Neural progenitor cell (in vitro differentiated cells): ENCODE measurements at regions not wholly inside any gene's neighbourhood (a gene's known extent, or its start where the extent isn't known, plus 50 kb on each side); places are given as distances from the start of the nearest gene placed in this dataset.

Source experiments
- DNase-seq: peaks from one replicate; pipeline ENCODE4 v3.0.0-alpha.2; 2016; ENCODE audit warnings: low spot score
- H2AFZ ChIP-seq: fragments of 200-600 bp; sonication (generic); replicated peaks from 2 replicates; pipeline ENCODE4 v1.6.1; 2016; ENCODE audit warnings: antibody characterized with exemption
- H3F3A ChIP-seq: fragments of 200-600 bp; sonication (generic); 2 replicates; pipeline ENCODE4 v1.6.1; 2016; ENCODE audit warnings: antibody characterized with exemption, low read depth
- H3K27ac ChIP-seq: fragments of 200-600 bp; sonication (generic); 2 replicates; pipeline ENCODE4 v1.5.1; 2016; ENCODE audit warnings: mild to moderate bottlenecking
- H3K27me3 ChIP-seq: fragments of 200-600 bp; sonication (generic); 2 replicates; pipeline ENCODE4 v1.6.1; 2016; ENCODE audit warnings: mild to moderate bottlenecking, moderate library complexity
- H3K36me3 ChIP-seq: fragments of 200-600 bp; sonication (generic); 2 replicates; pipeline ENCODE4 v1.5.1; 2016
- H3K4me1 ChIP-seq: fragments of 200-600 bp; sonication (generic); 2 replicates; pipeline ENCODE4 v1.6.1; 2016; ENCODE audit warnings: mixed run types
- H3K4me2 ChIP-seq: fragments of 200-600 bp; sonication (generic); 2 replicates; pipeline ENCODE4 v1.6.1; 2016
- H3K4me3 ChIP-seq: fragments of 200-600 bp; sonication (generic); 2 replicates; pipeline ENCODE4 v1.5.1; 2016
- H3K79me2 ChIP-seq: fragments of 200-600 bp; sonication (generic); 2 replicates; pipeline ENCODE4 v1.6.1; 2016; ENCODE audit warnings: low read depth
- H3K9ac ChIP-seq: fragments of 200-600 bp; sonication (generic); 2 replicates; pipeline ENCODE4 v1.6.1; 2016
- H3K9me3 ChIP-seq: fragments of 200-600 bp; sonication (generic); 2 replicates; pipeline ENCODE4 v1.5.1; 2016; ENCODE audit warnings: low read depth
- H4K20me1 ChIP-seq: fragments of 200-600 bp; sonication (generic); 2 replicates; pipeline ENCODE4 v1.6.1; 2016; ENCODE audit warnings: low read depth
- H3K27ac Mint-ChIP-seq: 3 replicates; pipeline ENCODE4 v1.8.0; 2021; ENCODE audit warnings: mixed read lengths
- H3K27me3 Mint-ChIP-seq: 2 replicates; pipeline ENCODE4 v1.8.0; 2022; ENCODE audit warnings: low read depth, mild to moderate bottlenecking, inconsistent platforms, moderate library complexity, mixed read lengths; ENCODE audit not compliant: insufficient read depth
- H3K36me3 Mint-ChIP-seq: 3 replicates; pipeline ENCODE4 v1.8.0; 2021; ENCODE audit warnings: mixed read lengths
- H3K4me1 Mint-ChIP-seq: 3 replicates; pipeline ENCODE4 v1.8.0; 2021; ENCODE audit warnings: mixed read lengths
- H3K4me3 Mint-ChIP-seq: 3 replicates; pipeline ENCODE4 v1.8.0; 2021; ENCODE audit warnings: mild to moderate bottlenecking, moderate library complexity, mixed read lengths
- H3K9me3 Mint-ChIP-seq: 3 replicates; pipeline ENCODE4 v1.8.0; 2020; ENCODE audit warnings: mixed read lengths
- EZH2 ChIP-seq: fragments of 200-600 bp; sonication (generic); IDR thresholded peaks from 2 replicates; pipeline ENCODE4 v1.6.1; 2017; ENCODE audit warnings: antibody characterized with exemption, mild to moderate bottlenecking, moderate library complexity
- EZH2phosphoT487 ChIP-seq: fragments of 200-600 bp; sonication (generic); IDR thresholded peaks from 2 replicates; pipeline ENCODE4 v1.6.1; 2017; ENCODE audit warnings: antibody characterized with exemption
- TF ChIP-seq, protein P1 (sequence below): fragments of 200-600 bp; sonication (generic); IDR thresholded peaks from 2 replicates; pipeline ENCODE4 v1.5.1; 2017; ENCODE audit warnings: antibody characterized with exemption, mild to moderate bottlenecking

DNA sequence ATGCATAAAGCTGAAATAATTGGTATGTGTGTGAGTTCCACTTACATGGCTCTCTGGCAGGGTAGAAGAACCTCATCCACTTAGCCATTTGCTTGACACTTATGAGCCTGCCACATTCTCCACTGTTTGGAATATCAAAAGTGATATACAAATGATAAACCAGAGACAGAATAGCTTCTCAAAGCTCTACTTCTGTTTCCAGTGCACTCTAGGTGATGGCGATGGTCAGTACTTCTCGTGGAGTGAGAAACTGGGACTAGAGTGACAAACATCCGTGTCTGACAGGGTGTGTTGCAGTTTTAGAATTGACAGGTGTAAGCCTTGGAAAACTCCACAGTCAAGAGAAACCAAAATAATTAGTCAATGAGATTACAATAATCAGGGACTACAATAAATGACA, 935.8 kb upstream of the TYRP1 start:
- no peaks in the 10 kb centered on the region for H3K27me3 Mint-ChIP-seq

DNA sequence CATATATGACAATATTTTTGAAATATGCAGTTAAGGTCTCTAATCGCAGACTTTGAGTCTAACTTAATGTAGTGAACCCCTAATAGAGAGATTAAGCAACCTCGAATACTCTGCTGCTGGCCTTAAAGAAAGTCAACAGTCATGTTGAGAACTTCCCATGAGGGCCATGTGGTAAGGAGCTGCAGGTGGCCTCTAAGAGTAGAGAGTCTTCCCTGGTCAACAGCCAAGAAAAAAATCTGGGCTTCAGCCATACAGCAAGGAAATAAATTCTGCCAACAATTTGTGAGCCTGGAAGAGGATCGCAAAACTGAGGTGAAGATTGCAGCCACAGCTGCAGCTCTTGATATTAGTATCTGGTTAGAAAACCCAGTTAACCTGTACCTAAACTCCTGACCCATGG, 935.2 kb upstream of the TYRP1 start:
- Mint-ChIP-seq H3K4me1 (peaks cover 6% of the 10 kb centered on the region), H3K9me3 (no peaks in the 10 kb centered on the region), H3K4me3 (no peak overlapping the region), H3K36me3 (no peaks in the 10 kb centered on the region), H3K27me3 (no peaks in the 10 kb centered on the region), H3K27ac (no peak overlapping the region)
- TF ChIP-seq, protein P1, sequence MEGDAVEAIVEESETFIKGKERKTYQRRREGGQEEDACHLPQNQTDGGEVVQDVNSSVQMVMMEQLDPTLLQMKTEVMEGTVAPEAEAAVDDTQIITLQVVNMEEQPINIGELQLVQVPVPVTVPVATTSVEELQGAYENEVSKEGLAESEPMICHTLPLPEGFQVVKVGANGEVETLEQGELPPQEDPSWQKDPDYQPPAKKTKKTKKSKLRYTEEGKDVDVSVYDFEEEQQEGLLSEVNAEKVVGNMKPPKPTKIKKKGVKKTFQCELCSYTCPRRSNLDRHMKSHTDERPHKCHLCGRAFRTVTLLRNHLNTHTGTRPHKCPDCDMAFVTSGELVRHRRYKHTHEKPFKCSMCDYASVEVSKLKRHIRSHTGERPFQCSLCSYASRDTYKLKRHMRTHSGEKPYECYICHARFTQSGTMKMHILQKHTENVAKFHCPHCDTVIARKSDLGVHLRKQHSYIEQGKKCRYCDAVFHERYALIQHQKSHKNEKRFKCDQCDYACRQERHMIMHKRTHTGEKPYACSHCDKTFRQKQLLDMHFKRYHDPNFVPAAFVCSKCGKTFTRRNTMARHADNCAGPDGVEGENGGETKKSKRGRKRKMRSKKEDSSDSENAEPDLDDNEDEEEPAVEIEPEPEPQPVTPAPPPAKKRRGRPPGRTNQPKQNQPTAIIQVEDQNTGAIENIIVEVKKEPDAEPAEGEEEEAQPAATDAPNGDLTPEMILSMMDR = no peak
- TF ChIP-seq EZH2 = no peak
- no peak for TF ChIP-seq EZH2phosphoT487
- Histone ChIP-seq H3K9me3 (no peaks in the 10 kb centered on the region), H2AFZ (no peak overlapping the region), H3K9ac (no peak overlapping the region), H3K4me1 (no peaks in the 10 kb centered on the region), H3K36me3 (no peaks in the 10 kb centered on the region), H3K27me3 (no peaks in the 10 kb centered on the region), H3K4me3 (no peak overlapping the region), H3K4me2 (no peak overlapping the region), H3K27ac (no peak overlapping the region), H3F3A (no peaks in the 10 kb centered on the region), H4K20me1 (no peaks in the 10 kb centered on the region), H3K79me2 (no peaks in the 10 kb centered on the region)
- DNase-seq = no peak

More for the DNA sequence above, 935.8 kb upstream of the TYRP1 start:
- H3K27me3 ChIP-seq = no peaks in the 10 kb centered on the region
- no peaks in the 10 kb centered on the region for H3K4me1 ChIP-seq
- H3K9me3 Mint-ChIP-seq = no peaks in the 10 kb centered on the region
- H3K4me1 Mint-ChIP-seq = peaks cover 6% of the 10 kb centered on the region
- DNase-seq = no peak
- H3F3A ChIP-seq = no peaks in the 10 kb centered on the region
- H3K4me3 ChIP-seq = no peak overlapping the region
- H3K36me3 Mint-ChIP-seq = no peaks in the 10 kb centered on the region
- no peak overlapping the region for H3K9ac ChIP-seq
- no peak overlapping the region for H2AFZ ChIP-seq
- H3K4me3 Mint-ChIP-seq = no peak overlapping the region
- no peak overlapping the region for H3K27ac Mint-ChIP-seq
- no peaks in the 10 kb centered on the region for H3K79me2 ChIP-seq
- H3K36me3 ChIP-seq = no peaks in the 10 kb centered on the region
- H3K9me3 ChIP-seq = no peaks in the 10 kb centered on the region
- no peak overlapping the region for H3K4me2 ChIP-seq
- TF ChIP-seq EZH2 = no peak
- TF ChIP-seq, protein P1 = no peak
- no peak for TF ChIP-seq EZH2phosphoT487
- no peaks in the 10 kb centered on the region for H4K20me1 ChIP-seq
- no peak overlapping the region for H3K27ac ChIP-seq

DNA sequence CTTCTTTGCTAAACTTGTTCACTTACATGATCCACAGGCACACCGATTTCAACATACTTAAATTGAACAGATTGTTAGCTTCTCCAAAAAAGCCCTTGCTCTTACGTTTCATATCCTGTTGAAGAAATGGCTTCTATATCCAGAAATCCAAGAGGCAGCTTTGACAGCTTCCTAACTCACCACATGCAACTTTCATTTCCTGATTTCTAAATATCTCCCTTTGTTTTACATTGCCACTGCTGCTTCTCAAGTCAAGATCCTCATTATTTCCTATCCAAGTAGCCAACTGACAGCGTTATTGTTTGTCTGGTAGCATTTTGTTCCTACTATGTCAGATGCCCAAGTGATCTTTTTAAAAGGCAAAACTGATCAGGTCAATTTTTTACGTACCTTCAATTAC, 913.2 kb upstream of the TYRP1 start:
- Histone ChIP-seq H3K79me2 (no peaks in the 10 kb centered on the region), H3K27me3 (no peaks in the 10 kb centered on the region), H3K9ac (no peak overlapping the region), H2AFZ (no peak overlapping the region), H3K4me2 (no peak overlapping the region), H3F3A (no peaks in the 10 kb centered on the region), H3K4me3 (no peak overlapping the region), H3K36me3 (no peaks in the 10 kb centered on the region), H3K9me3 (no peaks in the 10 kb centered on the region), H3K27ac (no peak overlapping the region), H3K4me1 (no peaks in the 10 kb centered on the region), H4K20me1 (no peaks in the 10 kb centered on the region)
- Mint-ChIP-seq H3K4me1 (no peaks in the 10 kb centered on the region), H3K27ac (no peak overlapping the region), H3K36me3 (no peaks in the 10 kb centered on the region), H3K27me3 (no peaks in the 10 kb centered on the region), H3K4me3 (no peak overlapping the region), H3K9me3 (no peaks in the 10 kb centered on the region)
- DNase-seq = no peak
- no peak for TF ChIP-seq EZH2phosphoT487
- TF ChIP-seq, protein P1 = no peak
- TF ChIP-seq EZH2 = no peak

DNA sequence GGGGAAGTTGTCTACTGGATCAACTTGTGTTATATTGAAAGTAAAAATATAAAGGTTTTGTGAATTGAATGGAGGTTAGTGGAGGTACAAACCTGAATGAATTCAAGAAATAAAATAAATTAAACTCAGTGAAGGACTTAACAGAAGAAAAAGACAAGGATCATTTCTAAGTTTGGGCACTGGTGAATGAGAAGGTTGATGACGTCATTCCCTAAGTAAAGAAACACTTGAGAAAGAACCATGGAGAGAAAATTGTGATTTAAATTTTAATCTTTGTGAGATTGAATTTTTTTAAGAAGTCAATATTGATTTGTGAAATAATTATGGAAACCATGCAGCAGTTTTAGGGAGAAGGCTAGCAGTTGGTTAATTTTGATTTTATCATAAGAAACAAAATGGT, 900.3 kb upstream of the TYRP1 start:
- Histone ChIP-seq H3K79me2 (no peaks in the 10 kb centered on the region), H3K4me3 (no peak overlapping the region), H3K9ac (no peak overlapping the region), H3K27ac (no peak overlapping the region), H3K4me1 (no peaks in the 10 kb centered on the region), H4K20me1 (no peaks in the 10 kb centered on the region), H3F3A (no peaks in the 10 kb centered on the region), H3K9me3 (no peaks in the 10 kb centered on the region), H3K4me2 (no peak overlapping the region), H3K36me3 (no peaks in the 10 kb centered on the region), H2AFZ (no peak overlapping the region), H3K27me3 (no peaks in the 10 kb centered on the region)
- Mint-ChIP-seq H3K27ac (no peak overlapping the region), H3K27me3 (no peaks in the 10 kb centered on the region), H3K4me1 (no peaks in the 10 kb centered on the region), H3K4me3 (no peak overlapping the region), H3K36me3 (no peaks in the 10 kb centered on the region), H3K9me3 (no peaks in the 10 kb centered on the region)
- DNase-seq = no peak
- TF ChIP-seq, protein P1 = no peak
- TF ChIP-seq EZH2phosphoT487 (no peak), EZH2 (no peak)
